ENCODE measurements at regions not wholly inside any gene's neighbourhood (a gene's known extent, or its start where the extent isn't known, plus 50 kb on each side); places are given as distances from the start of the nearest gene placed in this dataset.

DNA sequence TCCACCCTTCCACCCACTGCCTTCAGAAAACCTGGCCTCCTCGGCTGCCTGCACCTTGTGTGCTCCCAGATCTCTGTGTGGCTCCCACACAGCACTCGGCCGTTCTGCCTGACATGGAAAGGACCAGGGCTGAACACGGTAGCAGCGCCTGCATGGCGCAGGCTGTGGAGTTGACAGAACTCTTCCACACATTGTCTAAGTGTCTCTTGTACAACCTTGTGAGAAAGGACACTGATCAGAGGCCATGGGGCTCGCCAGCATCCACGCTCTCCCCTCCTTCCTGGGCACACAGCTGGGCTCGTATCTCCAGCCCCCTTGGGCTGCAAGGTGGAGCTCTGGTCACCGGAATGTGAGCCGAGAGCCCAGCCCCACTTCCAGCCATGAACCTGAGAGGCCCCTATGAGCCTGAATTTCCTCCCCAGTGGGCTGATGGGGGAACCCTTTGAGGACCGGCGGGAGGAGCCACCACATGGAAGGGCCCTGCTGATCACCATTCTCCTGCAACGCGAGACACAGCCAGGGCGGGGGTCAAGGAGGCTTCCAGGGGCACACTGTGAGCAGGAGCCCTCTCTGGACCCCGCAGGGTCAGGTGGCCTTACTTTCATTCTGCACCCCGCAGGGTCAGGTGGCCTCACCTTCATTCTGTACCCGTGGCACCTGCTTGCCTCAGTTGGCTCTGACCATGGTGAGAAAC is 314.2 kb upstream of the MYT1L start:
- TF ChIP-seq CTCF (IDR thresholded peaks at IDR 0.05 in 4 of 5, conservative IDR thresholded peaks at IDR 0.05 in 1 of 5) (no peak), POLR2A (IDR thresholded peaks at IDR 0.05) (no peak)

Measured in gastrocnemius medialis (tissue), 4 donors.